ENCODE measurements at regions not wholly inside any gene's neighbourhood (a gene's known extent, or its start where the extent isn't known, plus 50 kb on each side); places are given as distances from the start of the nearest gene placed in this dataset.

- no peak for DNase-seq (ENCODE audit: low spot score)
These were observed 263.5 kb downstream of the CENPW start for GRCh38 chr6:126603410-126603809.

DNA sequence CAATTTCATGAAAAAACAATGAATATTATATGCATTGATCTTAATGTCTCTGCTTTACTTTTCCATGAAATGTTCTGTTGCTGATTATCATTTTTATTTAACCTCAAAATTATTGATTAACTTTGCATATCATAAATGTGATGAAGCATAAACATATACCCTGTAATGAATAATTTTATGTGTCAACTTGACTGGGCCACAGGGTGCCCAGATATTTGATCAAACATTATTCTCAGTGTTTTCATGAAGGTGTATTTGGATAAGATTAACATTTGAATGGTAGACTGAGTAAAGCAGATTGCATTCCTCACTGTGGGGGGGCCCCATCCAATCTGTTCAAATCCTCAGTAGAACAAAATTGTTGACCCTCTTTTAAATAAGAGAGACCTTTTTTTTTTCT lies 265.2 kb downstream of the CENPW start:
- no peak for DNase-seq (ENCODE audit: low spot score)

DNA sequence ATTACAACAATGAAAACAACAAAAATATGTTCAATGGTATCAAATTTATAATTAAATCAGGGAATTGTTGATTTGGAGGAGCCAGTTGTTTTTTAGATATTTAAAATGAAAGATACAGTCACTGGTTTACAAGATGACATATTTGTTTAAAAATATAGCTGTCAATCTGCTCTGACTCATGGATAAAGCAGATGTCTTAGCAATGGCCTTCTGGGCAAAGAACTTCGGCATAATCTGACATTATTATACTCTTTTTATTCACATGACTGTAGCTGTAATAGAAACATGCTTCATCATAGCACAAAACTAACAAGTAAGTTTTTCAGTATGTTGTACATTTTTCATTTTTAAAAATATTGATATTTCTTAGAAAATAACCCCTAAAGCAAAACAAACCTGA lies 267.4 kb downstream of the CENPW start:
- DNase-seq (ENCODE audit: low spot score), result no peak

GRCh38 chr6:126608681-126609080 lies 268.8 kb downstream of the CENPW start:
- no peak for DNase-seq (ENCODE audit: low spot score)

DNA sequence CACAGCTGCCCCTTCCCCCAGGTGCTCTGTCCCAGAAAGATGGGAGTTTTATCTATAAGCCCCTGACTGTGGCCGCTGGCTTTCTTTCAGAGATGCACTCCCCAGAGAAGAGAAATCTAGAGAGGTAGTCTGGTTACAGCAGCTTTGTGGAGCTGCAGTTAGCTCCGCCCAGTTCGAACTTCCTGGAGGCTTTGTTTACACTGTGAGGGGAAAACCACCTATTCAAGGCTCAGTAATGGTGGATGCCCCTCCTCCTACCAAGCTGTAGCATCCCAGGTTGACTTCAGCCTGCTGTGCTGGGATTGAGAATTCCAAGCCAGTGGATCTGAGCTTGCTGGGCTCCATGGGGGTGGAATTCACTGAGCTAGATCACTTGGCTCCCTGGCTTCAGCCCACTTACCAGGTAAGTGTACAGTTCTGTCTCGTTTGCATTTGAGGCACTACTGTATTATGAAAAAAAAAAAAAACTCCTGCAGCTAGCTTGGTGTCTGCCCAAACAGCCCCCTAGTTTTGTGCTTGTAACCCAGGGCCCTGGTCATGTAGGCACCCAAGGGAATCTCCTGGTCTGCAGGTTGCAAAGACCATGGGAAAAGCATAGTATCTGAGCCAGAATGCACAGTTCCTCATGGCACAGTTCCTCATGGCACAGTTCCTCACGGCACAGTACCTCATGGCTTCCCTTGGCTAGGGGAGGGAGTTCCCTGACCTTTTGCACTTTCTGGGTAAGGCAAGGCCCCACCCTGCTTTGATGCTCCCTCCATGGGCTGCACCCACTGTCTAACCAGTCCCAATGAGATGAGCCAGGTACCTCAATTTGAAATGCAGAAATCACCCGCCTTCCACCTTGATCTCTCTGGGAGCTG lies 275.0 kb downstream of the CENPW start:
- DNase-seq (ENCODE audit: low spot score), result peak; percentile 34

DNA sequence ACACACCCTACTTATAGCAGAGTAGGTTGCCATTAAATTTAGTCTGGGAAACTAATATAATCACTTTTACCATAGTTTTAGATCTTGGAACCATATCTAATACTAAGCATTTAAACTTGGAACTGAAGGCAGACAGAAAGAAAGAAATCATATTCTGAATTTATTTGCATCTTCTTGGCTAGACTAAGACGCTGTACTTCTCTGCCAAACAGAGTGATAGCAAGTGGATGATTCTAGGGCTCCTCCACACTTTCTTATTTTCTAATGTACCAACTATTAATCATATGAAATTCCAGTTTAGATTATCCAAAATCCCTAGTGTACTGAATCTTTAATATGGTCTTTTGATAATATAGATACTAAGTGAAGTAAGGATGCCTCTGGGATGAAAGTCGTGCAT lies 277.0 kb downstream of the CENPW start:
- no peak for DNase-seq (ENCODE audit: low spot score)

DNA sequence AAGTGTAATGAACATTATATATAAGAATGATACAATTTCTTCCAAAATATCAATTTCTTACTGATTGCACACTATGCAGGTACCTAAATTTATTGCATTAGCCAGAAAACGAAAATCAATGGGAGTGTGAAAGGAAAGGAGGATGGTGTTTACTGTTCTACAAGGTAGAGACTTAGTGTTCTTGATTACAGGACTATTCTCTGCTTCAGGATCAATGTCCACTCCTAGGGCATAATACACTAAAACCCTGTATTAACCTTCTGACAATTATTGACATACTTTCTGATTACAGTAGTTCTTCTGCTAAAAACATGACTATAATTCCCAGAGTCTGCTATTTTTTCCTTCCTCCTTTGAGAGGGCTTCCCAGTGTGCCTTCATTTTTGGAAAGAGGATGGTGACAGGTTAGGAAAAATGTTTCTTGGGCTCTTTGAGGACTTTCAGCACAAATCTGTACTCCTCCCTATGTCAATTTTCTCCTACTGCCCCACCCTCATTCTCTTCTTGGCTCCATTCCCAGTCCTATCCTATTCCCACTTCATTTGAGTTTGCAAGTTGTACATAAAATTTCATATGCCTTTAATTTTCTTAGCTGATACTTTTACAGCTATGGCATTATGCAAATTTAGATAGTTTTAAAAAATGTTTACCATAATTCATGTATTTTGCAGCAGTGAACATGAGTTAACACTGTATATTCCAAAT lies 278.9 kb downstream of the CENPW start:
- DNase-seq (ENCODE audit: low spot score), result peak; percentile 9

- DNase-seq (ENCODE audit: low spot score), result no peak
These were observed 280.8 kb downstream of the CENPW start for GRCh38 chr6:126620719-126621118.

GRCh38 chr6:126625019-126625418 lies 285.1 kb downstream of the CENPW start:
- peak; percentile 23 for DNase-seq (ENCODE audit: low spot score)

- DNase-seq (ENCODE audit: low spot score), result no peak
These were observed 288.2 kb downstream of the CENPW start for GRCh38 chr6:126628125-126628524.

DNA sequence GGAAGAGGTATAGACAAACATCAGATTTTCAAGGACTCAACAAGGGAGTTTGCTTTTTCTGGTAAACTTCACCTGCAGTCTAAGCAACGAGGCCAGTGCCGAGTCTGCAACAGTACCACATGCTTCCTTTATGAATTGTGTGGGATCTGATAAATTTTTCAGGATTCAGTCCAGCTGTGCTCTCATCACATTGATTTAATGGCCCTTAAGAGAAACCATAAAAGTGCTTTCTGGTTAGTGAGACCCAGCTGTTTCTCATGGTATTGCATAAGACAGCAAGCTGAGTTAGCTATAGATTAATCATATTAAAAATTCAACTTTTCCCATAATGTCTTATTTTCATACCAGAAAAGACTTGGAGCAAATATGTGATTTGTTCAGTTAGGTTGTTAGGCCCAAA lies 291.4 kb downstream of the CENPW start:
- no peak for DNase-seq (ENCODE audit: low spot score)

- DNase-seq (ENCODE audit: low spot score), result no peak
These were observed 292.4 kb downstream of the CENPW start for GRCh38 chr6:126632271-126632670.

GRCh38 chr6:126633373-126633772 lies 293.5 kb downstream of the CENPW start:
- DNase-seq (ENCODE audit: low spot score), result no peak

- DNase-seq (ENCODE audit: low spot score), result no peak
These were observed 300.4 kb downstream of the CENPW start for GRCh38 chr6:126640356-126640755.

DNA sequence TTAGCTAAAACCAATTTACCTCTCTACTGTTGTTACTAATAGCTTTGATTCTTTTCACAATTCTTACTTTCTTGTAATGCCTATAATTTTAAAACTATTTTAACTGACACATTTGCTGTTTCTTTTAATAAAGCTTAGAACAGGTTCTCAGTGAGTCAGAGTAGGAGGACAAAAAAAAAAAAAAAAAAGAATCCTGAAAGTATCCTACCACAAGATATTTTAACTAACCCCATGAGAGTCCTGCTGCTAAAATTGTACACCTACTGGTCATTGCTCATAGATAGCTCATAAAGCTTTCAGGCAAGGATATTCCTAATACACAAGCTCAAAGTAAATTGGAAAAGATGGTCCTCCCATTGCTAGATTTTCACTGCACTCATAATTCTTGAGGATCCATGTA lies 301.0 kb downstream of the CENPW start:
- DNase-seq (ENCODE audit: low spot score), result no peak

GRCh38 chr6:126641641-126642040 lies 301.7 kb downstream of the CENPW start:
- DNase-seq (ENCODE audit: low spot score), result no peak

GRCh38 chr6:126643352-126643751 lies 303.4 kb downstream of the CENPW start:
- no peak for DNase-seq (ENCODE audit: low spot score)

- DNase-seq (ENCODE audit: low spot score), result no peak
These were observed 311.0 kb downstream of the CENPW start for GRCh38 chr6:126650931-126651330.

DNA sequence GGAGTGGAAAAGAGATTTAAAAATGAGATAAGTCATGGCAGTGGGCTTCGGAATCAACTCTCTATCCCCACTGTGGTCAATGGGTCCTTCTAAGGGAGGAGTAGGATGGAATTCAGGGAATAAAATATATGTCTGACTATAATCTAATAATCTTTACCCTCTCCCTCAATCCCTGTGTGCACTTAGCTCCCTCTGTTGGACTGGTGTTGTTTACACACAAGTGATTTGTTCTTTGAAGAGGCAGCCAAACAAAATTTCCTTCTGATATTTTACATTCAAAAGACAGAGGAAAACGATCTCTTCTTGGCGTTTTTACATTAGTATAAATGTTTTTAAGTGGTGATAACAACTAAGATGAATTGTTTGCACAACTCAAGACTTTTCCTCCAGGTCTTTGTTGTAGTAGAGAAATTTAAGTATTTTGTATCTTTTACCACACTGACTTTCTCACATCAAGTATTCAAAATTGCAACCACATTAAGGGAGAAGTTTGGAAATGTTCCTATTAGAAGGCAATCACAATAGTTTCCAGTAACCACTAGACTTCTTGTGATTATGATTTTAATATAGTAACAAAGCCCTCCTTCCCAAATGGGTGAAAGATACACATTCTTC lies 317.8 kb downstream of the CENPW start:
- peak; percentile 38 for DNase-seq (ENCODE audit: low spot score)

GRCh38 chr6:126660376-126660775 lies 320.5 kb downstream of the CENPW start:
- DNase-seq (ENCODE audit: low spot score), result no peak

- no peak for DNase-seq (ENCODE audit: low spot score)
These were observed 321.7 kb downstream of the CENPW start for GRCh38 chr6:126661646-126662045.

DNA sequence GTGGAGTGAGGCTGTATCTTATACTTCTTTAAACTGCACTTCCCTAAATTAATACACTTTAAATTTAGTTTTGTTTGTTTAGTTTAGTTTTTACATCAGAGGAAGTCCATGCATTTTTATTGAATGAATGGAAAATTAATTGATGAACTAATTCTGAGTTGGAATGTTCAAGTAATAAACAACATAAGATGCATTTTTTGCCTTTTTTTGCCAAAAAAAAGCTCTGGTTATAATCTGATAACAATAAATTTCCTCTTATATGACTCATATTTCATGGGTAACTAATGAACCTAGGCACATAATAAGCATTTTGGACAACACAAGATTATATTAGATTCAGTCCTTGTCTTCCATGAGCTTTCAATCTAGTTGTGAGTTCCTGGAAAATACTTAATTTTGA lies 323.1 kb downstream of the CENPW start:
- DNase-seq (ENCODE audit: low spot score), result no peak

DNA sequence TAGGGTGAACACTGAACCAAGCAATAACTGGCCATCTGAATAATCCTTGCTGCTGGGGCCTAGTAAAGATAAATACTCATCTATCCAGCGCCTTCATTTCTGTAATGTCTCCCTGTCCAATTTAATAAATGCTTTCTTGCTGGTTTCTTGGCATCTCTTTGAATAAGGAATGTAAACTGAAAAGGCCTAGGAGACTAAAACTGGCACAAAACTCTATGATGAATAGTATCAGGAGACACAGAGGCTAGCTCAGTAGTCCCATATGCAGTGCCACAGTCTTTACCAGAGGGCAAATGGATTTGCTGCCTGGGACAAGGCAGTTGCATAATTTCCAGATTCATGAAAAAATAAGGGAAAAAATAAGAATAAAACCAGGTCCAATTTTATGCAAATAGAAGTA lies 324.4 kb downstream of the CENPW start:
- no peak for DNase-seq (ENCODE audit: low spot score)
